GM12878 (cell line): ENCODE measurements at regions not wholly inside any gene's neighbourhood (a gene's known extent, or its start where the extent isn't known, plus 50 kb on each side); places are given as distances from the start of the nearest gene placed in this dataset.

Source experiments
- ATAC-seq: fragments of 200-7000 bp; cut with Tn5 transposase; 3 replicates; pipeline ENCODE4 v1.9.1; 2020; ENCODE audit warnings: mild to moderate bottlenecking, moderate library complexity
- BruUV-seq: library from RNA; stranded (reverse); fragments of 400-500 nt; replicated peaks from 2 replicates; lab custom pipeline; 2021; lab: Mats Ljungman, UMichigan
- CTCF ChIA-PET: fragments of 300-600 bp; sonication (Branson Sonifier 250); formaldehyde crosslinking; extraction: SDS; loops from one replicate; lab custom pipeline; 2021; ENCODE audit warnings: inconsistent platforms; lab: Yijun Ruan, JAX
- POLR2A ChIA-PET: fragments of 350-600 bp; formaldehyde crosslinking; extraction: SDS; loops from one replicate; lab custom pipeline; 2021; ENCODE audit warnings: inconsistent platforms; lab: Charles Lee
- RAD21 ChIA-PET: fragments of 300-600 bp; sonication (Branson Sonifier 250); formaldehyde crosslinking; loops from one replicate; lab custom pipeline; 2023; ENCODE audit warnings: antibody characterized with exemption; ENCODE audit not compliant: unreplicated experiment; lab: Charles Lee
- SMC1A ChIA-PET: fragments of 300-600 bp; sonication (Branson Sonifier 250); formaldehyde crosslinking; loops from one replicate; lab custom pipeline; 2023; ENCODE audit not compliant: unreplicated experiment, uncharacterized antibody; lab: Charles Lee
- DNase-seq: peaks from one replicate; pipeline ENCODE4 v3.0.0-alpha.2; 2011; ENCODE audit warnings: low read depth, low spot score
- FAIRE-seq: peaks from 3 replicates; lab custom pipeline; 2011; peaks lifted over from hg19 to GRCh38; lab: Jason Lieb, UNC
- H2AFZ ChIP-seq: 2 replicates; pipeline ENCODE4 v1.6.0; 2011; ENCODE audit warnings: low read depth, low read length, control low read depth; ENCODE audit not compliant: control insufficient read depth
- H3K27ac ChIP-seq: 2 replicates; pipeline ENCODE4 v1.5.1; 2011; ENCODE audit warnings: control low read depth; ENCODE audit not compliant: control insufficient read depth, insufficient read depth
- H3K27me3 ChIP-seq, 2 experiments: replicated peaks in 1 of 2; 2 replicates each; pipeline versions ENCODE4 v1.6.0 to v1.6.1; 2011; ENCODE audit warnings: low read length in 1 of 2; ENCODE audit not compliant: control insufficient read depth in 2 of 2, insufficient read depth in 2 of 2
- H3K36me3 ChIP-seq, 2 experiments: 2 replicates each; pipeline ENCODE4 v1.5.1; 2011; ENCODE audit warnings: low read length in 1 of 2; ENCODE audit not compliant: control insufficient read depth in 2 of 2, insufficient read depth in 2 of 2
- H3K4me1 ChIP-seq: 2 replicates; pipeline ENCODE4 v1.6.1; 2011; ENCODE audit warnings: mild to moderate bottlenecking, low read length, moderate library complexity, mixed read lengths; ENCODE audit not compliant: control insufficient read depth, insufficient read depth
- H3K4me2 ChIP-seq: 2 replicates; pipeline ENCODE4 v1.6.0; 2011; ENCODE audit warnings: control low read depth; ENCODE audit not compliant: control insufficient read depth, insufficient read depth
- H3K4me3 ChIP-seq: fragments of 200-600 bp; sonication (generic); 2 replicates; pipeline ENCODE4 v1.5.1; 2016
- H3K79me2 ChIP-seq: 2 replicates; pipeline ENCODE4 v1.6.0; 2011; ENCODE audit warnings: low read length; ENCODE audit not compliant: control insufficient read depth, insufficient read depth
- H3K9ac ChIP-seq: 2 replicates; pipeline ENCODE4 v1.8.0; 2011; ENCODE audit warnings: low read length, control low read depth, mixed read lengths; ENCODE audit not compliant: control insufficient read depth, insufficient read depth
- H3K9me3 ChIP-seq: replicated peaks from 3 replicates; pipeline ENCODE4 v1.5.1; 2011; ENCODE audit warnings: mild to moderate bottlenecking, low read length; ENCODE audit not compliant: control insufficient read depth, insufficient read depth
- H4K20me1 ChIP-seq: 2 replicates; pipeline ENCODE4 v1.6.0; 2011; ENCODE audit not compliant: control insufficient read depth, insufficient read depth
- ASH2L ChIP-seq: fragments of 300-600, 200-600 bp; sonication (generic); IDR thresholded peaks from 2 replicates; pipeline ENCODE4 v1.6.1; 2017; ENCODE audit warnings: low read depth, mild to moderate bottlenecking, borderline replicate concordance
- BCL11A ChIP-seq: IDR thresholded peaks from 2 replicates; pipeline ENCODE4 v1.6.1; 2011; ENCODE audit warnings: low read depth, low read length
- EED ChIP-seq: sonication (generic); IDR thresholded peaks from 2 replicates; pipeline ENCODE4 v1.6.1; 2016; ENCODE audit warnings: antibody characterized with exemption, low read depth
- JUNB ChIP-seq: IDR thresholded peaks from 2 replicates; pipeline ENCODE4 v1.6.1; 2016; ENCODE audit warnings: antibody characterized with exemption, mild to moderate bottlenecking
- SIX5 ChIP-seq: IDR thresholded peaks from 2 replicates; pipeline ENCODE4 v1.6.1; 2011; ENCODE audit warnings: mild to moderate bottlenecking, low read depth, low read length, moderate library complexity; ENCODE audit not compliant: severe bottlenecking
- SMAD1 ChIP-seq: fragments of 450-650 bp; IDR thresholded peaks from 2 replicates; pipeline ENCODE4 v1.6.1; 2018; ENCODE audit warnings: mild to moderate bottlenecking, low read depth; ENCODE audit not compliant: partially characterized antibody
- SMARCA5 ChIP-seq: fragments of 450-650 bp; IDR thresholded peaks from 2 replicates; pipeline ENCODE4 v1.6.1; 2017; ENCODE audit warnings: mild to moderate bottlenecking
- TBL1XR1 ChIP-seq: IDR thresholded peaks from 2 replicates; pipeline ENCODE4 v1.6.1; 2012; ENCODE audit warnings: low read depth, low read length, improper control_type of control experiment
- ZNF207 ChIP-seq: fragments of 450-650 bp; IDR thresholded peaks from 2 replicates; pipeline ENCODE4 v1.6.1; 2014; ENCODE audit warnings: antibody characterized with exemption, mild to moderate bottlenecking, borderline replicate concordance
- WGBS: methylation state at CpG from one replicate; pipeline ENCODE4 v1.1.6; 2016; ENCODE audit warnings: low lambda C conversion rate; ENCODE audit not compliant: insufficient replicate concordance, insufficient coverage; ENCODE audit errors: missing lambda C conversion rate; 5-methylcytosine and 5-hydroxymethylcytosine counted together
- in situ Hi-C: fragments of 300-500 bp; cut with MboI; formaldehyde crosslinking; loops from 9 replicates; pipeline ENCODE4 v1.14.3; 2018; ENCODE audit warnings: mixed read lengths
- intact Hi-C: fragments of 100-400 bp; cut with micrococcal nuclease; formaldehyde crosslinking; loops from one replicate; pipeline ENCODE4 v1.14.2; 2022; ENCODE audit not compliant: unreplicated experiment
- TF ChIP-seq, protein P1 (sequence below): fragments of 450-650 bp; formaldehyde crosslinking; IDR thresholded peaks from 2 replicates; pipeline ENCODE4 v1.4.0; 2020; ENCODE audit warnings: mild to moderate bottlenecking, moderate library complexity
- TF ChIP-seq, protein P2 (sequence below): fragments of 450-650 bp; IDR thresholded peaks from 2 replicates; pipeline ENCODE4 v1.6.1; 2017; ENCODE audit warnings: mild to moderate bottlenecking, moderate library complexity
- TF ChIP-seq, protein P3 (sequence below): IDR thresholded peaks from 2 replicates; pipeline ENCODE4 v1.6.1; 2012; ENCODE audit warnings: mild to moderate bottlenecking, low read depth, low read length

DNA sequence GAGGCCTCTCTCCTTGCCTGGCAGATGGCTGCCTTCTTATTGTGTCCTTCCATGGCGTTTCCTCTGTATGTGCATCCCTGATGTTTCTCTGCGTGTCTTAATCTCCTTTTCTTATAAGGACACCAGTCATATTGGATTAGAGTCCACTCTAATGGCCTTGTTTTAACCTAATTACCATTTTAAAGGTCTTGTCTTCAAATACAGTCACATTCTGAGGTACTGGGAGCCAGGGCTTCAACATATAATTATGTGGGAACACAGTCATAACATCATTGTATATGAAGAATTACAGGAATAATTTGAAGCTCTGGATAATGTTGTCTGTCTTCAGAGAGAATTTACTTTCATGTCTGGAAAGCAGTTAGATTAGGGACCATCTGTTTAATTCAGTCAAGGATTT, 56.4 kb upstream of the PTGFR start:
- no peak overlapping the region for H2AFZ ChIP-seq
- no peak for DNase-seq
- FAIRE-seq, result no peak
- H3K27ac ChIP-seq, result no peak overlapping the region
- no peak overlapping the region for H3K9ac ChIP-seq
- H3K27me3 ChIP-seq, result no peaks in the 10 kb centered on the region; a peak in 1 of 4 replicates
- in situ Hi-C loops (no loop called here), intact Hi-C loops (no loop called here)
- no peaks in the 10 kb centered on the region for H3K4me1 ChIP-seq
- no peak overlapping the region for H3K4me3 ChIP-seq
- H3K9me3 ChIP-seq, result no peaks in the 10 kb centered on the region
- no peak overlapping the region for H3K4me2 ChIP-seq
- CTCF ChIA-PET, result no interaction called here
- BruUV-seq, result no TSS peak
- H3K36me3 ChIP-seq, result no peaks in the 10 kb centered on the region
- TF ChIP-seq SMAD1, result no peak
- TF ChIP-seq SMARCA5, result no peak
- TF ChIP-seq, protein P1, sequence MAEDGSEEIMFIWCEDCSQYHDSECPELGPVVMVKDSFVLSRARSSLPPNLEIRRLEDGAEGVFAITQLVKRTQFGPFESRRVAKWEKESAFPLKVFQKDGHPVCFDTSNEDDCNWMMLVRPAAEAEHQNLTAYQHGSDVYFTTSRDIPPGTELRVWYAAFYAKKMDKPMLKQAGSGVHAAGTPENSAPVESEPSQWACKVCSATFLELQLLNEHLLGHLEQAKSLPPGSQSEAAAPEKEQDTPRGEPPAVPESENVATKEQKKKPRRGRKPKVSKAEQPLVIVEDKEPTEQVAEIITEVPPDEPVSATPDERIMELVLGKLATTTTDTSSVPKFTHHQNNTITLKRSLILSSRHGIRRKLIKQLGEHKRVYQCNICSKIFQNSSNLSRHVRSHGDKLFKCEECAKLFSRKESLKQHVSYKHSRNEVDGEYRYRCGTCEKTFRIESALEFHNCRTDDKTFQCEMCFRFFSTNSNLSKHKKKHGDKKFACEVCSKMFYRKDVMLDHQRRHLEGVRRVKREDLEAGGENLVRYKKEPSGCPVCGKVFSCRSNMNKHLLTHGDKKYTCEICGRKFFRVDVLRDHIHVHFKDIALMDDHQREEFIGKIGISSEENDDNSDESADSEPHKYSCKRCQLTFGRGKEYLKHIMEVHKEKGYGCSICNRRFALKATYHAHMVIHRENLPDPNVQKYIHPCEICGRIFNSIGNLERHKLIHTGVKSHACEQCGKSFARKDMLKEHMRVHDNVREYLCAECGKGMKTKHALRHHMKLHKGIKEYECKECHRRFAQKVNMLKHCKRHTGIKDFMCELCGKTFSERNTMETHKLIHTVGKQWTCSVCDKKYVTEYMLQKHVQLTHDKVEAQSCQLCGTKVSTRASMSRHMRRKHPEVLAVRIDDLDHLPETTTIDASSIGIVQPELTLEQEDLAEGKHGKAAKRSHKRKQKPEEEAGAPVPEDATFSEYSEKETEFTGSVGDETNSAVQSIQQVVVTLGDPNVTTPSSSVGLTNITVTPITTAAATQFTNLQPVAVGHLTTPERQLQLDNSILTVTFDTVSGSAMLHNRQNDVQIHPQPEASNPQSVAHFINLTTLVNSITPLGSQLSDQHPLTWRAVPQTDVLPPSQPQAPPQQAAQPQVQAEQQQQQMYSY, result no peak
- TF ChIP-seq JUNB, result no peak
- TF ChIP-seq, protein P2, sequence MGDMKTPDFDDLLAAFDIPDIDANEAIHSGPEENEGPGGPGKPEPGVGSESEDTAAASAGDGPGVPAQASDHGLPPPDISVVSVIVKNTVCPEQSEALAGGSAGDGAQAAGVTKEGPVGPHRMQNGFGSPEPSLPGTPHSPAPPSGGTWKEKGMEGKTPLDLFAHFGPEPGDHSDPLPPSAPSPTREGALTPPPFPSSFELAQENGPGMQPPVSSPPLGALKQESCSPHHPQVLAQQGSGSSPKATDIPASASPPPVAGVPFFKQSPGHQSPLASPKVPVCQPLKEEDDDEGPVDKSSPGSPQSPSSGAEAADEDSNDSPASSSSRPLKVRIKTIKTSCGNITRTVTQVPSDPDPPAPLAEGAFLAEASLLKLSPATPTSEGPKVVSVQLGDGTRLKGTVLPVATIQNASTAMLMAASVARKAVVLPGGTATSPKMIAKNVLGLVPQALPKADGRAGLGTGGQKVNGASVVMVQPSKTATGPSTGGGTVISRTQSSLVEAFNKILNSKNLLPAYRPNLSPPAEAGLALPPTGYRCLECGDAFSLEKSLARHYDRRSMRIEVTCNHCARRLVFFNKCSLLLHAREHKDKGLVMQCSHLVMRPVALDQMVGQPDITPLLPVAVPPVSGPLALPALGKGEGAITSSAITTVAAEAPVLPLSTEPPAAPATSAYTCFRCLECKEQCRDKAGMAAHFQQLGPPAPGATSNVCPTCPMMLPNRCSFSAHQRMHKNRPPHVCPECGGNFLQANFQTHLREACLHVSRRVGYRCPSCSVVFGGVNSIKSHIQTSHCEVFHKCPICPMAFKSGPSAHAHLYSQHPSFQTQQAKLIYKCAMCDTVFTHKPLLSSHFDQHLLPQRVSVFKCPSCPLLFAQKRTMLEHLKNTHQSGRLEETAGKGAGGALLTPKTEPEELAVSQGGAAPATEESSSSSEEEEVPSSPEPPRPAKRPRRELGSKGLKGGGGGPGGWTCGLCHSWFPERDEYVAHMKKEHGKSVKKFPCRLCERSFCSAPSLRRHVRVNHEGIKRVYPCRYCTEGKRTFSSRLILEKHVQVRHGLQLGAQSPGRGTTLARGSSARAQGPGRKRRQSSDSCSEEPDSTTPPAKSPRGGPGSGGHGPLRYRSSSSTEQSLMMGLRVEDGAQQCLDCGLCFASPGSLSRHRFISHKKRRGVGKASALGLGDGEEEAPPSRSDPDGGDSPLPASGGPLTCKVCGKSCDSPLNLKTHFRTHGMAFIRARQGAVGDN, result no peak
- no peak for TF ChIP-seq SIX5
- TF ChIP-seq ASH2L, result no peak
- no peak for TF ChIP-seq ZNF207
- TF ChIP-seq BCL11A, result no peak
- no peak for TF ChIP-seq TBL1XR1
- no peak for TF ChIP-seq EED
- TF ChIP-seq, protein P3, sequence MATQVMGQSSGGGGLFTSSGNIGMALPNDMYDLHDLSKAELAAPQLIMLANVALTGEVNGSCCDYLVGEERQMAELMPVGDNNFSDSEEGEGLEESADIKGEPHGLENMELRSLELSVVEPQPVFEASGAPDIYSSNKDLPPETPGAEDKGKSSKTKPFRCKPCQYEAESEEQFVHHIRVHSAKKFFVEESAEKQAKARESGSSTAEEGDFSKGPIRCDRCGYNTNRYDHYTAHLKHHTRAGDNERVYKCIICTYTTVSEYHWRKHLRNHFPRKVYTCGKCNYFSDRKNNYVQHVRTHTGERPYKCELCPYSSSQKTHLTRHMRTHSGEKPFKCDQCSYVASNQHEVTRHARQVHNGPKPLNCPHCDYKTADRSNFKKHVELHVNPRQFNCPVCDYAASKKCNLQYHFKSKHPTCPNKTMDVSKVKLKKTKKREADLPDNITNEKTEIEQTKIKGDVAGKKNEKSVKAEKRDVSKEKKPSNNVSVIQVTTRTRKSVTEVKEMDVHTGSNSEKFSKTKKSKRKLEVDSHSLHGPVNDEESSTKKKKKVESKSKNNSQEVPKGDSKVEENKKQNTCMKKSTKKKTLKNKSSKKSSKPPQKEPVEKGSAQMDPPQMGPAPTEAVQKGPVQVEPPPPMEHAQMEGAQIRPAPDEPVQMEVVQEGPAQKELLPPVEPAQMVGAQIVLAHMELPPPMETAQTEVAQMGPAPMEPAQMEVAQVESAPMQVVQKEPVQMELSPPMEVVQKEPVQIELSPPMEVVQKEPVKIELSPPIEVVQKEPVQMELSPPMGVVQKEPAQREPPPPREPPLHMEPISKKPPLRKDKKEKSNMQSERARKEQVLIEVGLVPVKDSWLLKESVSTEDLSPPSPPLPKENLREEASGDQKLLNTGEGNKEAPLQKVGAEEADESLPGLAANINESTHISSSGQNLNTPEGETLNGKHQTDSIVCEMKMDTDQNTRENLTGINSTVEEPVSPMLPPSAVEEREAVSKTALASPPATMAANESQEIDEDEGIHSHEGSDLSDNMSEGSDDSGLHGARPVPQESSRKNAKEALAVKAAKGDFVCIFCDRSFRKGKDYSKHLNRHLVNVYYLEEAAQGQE, result no peak
- WGBS, result 9% methylated on average over 2 of the region's 2 CpGs
- SMC1A ChIA-PET, result no interaction called here
- no peaks in the 10 kb centered on the region for H3K79me2 ChIP-seq
- ATAC-seq, result no peak
- RAD21 ChIA-PET, result no interaction called here
- POLR2A ChIA-PET, result no interaction called here
- no peaks in the 10 kb centered on the region for H4K20me1 ChIP-seq
